ENCODE measurements at regions not wholly inside any gene's neighbourhood (a gene's known extent, or its start where the extent isn't known, plus 50 kb on each side); places are given as distances from the start of the nearest gene placed in this dataset.

DNA sequence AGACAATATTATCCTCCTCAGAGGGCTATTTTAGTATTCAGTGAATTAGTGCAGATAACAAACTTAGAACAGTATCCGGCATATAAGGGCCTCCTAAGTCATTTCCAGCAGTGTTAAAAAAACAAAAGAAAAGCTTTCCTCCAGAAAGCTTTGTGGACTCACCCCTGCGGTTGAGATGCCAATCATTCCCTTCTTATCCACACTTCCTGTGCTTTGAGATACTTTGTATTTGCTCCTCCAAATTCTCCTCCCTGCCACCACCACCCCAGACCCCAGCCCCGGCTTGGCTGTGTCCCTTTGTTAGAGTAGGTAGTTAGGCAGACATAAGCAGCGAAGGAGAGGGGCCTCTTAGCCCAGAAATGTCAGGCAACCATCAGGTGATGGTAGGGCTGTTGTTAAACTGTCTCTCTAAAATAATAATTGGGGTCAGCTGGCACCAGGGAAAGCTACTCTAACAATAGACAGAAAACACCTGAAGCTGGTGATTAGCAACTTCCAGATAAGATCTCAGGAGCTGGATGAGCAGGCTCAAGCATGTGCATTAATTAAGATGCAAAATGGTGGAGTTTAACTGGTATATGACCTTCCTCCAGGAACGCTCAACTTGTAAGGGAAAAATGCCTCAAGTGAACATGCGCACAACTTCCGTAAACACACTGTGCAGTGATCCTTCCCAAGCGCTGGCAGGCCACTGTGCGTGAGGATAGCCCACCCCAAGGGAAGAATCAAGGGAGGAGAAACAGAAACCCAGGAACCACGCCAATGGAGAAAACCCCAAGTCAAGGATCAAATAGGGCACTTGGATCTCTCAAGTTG is 152.1 kb upstream of the EEA1 start:
- no peak for TF ChIP-seq POLR2A (IDR thresholded peaks at IDR 0.05; ENCODE audit: control extremely low read depth in 1 of 2, low read depth in 2 of 2, low read length in 2 of 2)
- TF ChIP-seq, protein P1, sequence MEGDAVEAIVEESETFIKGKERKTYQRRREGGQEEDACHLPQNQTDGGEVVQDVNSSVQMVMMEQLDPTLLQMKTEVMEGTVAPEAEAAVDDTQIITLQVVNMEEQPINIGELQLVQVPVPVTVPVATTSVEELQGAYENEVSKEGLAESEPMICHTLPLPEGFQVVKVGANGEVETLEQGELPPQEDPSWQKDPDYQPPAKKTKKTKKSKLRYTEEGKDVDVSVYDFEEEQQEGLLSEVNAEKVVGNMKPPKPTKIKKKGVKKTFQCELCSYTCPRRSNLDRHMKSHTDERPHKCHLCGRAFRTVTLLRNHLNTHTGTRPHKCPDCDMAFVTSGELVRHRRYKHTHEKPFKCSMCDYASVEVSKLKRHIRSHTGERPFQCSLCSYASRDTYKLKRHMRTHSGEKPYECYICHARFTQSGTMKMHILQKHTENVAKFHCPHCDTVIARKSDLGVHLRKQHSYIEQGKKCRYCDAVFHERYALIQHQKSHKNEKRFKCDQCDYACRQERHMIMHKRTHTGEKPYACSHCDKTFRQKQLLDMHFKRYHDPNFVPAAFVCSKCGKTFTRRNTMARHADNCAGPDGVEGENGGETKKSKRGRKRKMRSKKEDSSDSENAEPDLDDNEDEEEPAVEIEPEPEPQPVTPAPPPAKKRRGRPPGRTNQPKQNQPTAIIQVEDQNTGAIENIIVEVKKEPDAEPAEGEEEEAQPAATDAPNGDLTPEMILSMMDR (IDR thresholded peaks at IDR 0.05; ENCODE audit: control extremely low read depth in 1 of 3, insufficient read depth in 1 of 3, low read depth in 1 of 3, low read length in 3 of 3) = no peak
- no peak for TF ChIP-seq CBX8 (IDR thresholded peaks at IDR 0.05; ENCODE audit: borderline replicate concordance, low read depth, low read length)
- TF ChIP-seq EZH2 (IDR thresholded peaks at IDR 0.05; ENCODE audit: low read depth, low read length, severe bottlenecking) = no peak
- TF ChIP-seq BRCA1 (IDR thresholded peaks at IDR 0.05; ENCODE audit: low read depth, low read length) = no peak
- no peak for TF ChIP-seq YY1 (IDR thresholded peaks at IDR 0.05; ENCODE audit: low read depth, low read length)
- TF ChIP-seq TAF1 (IDR thresholded peaks at IDR 0.05; ENCODE audit: low read depth, low read length) = no peak
- TF ChIP-seq SIN3A (conservative IDR thresholded peaks at IDR 0.05 in 1 of 2, IDR thresholded peaks at IDR 0.05 in 1 of 2; ENCODE audit: low read depth in 1 of 2, low read length in 2 of 2) = no peak
- TF ChIP-seq BACH1 (IDR thresholded peaks at IDR 0.05; ENCODE audit: low read length) = no peak

All from H1 (cell line).